Upper lobe of left lung (tissue), 4 donors: ENCODE measurements at regions not wholly inside any gene's neighbourhood (a gene's known extent, or its start where the extent isn't known, plus 50 kb on each side); places are given as distances from the start of the nearest gene placed in this dataset.

Source experiments
- EP300 ChIP-seq, 4 donors: sonication (generic); formaldehyde crosslinking; IDR thresholded peaks; one replicate each; pipeline ENCODE4 v1.5.1; 2017; ENCODE audit warnings: antibody characterized with exemption in 4 of 4, control low read depth in 2 of 4
- POLR2A ChIP-seq, 4 donors: fragments of 450-650 bp; IDR thresholded peaks; one replicate each; pipeline ENCODE4 v1.5.1; 2016 to 2017; ENCODE audit warnings: antibody characterized with exemption in 4 of 4, mild to moderate bottlenecking in 2 of 4
- POLR2AphosphoS5 ChIP-seq, 2 donors: sonication (generic); formaldehyde crosslinking; IDR thresholded peaks; one replicate each; pipeline ENCODE4 v1.5.1; 2017; ENCODE audit warnings: antibody characterized with exemption in 2 of 2
- TF ChIP-seq, protein P1 (sequence below), 6 experiments: fragments of 450-650 bp in 4 of 6; fragments of 200-600 bp in 2 of 6; sonication (generic) in 2 of 6; IDR thresholded peaks; one replicate each; pipeline ENCODE4 v1.5.1; 2016 to 2019; ENCODE audit warnings: antibody characterized with exemption in 6 of 6

DNA sequence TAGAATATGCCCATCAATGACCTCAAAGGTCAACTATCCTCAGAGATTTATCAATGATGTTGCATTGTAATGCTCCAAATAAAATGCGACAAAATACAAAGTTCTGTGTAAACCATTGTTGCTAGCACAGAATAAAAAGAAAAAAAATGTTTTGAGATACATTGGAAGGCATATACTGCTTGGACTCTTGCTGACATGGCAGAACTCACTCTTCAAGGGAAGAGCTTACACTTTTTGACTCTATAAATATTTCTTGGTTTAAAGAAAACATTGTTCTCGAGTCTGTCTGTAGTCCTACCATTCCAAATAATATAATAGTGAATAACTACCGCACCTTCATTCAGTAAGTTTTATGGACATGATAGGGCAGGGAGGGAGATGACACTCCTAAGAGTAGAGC, 178.7 kb upstream of the RSPO3 start:
- TF ChIP-seq, protein P1, sequence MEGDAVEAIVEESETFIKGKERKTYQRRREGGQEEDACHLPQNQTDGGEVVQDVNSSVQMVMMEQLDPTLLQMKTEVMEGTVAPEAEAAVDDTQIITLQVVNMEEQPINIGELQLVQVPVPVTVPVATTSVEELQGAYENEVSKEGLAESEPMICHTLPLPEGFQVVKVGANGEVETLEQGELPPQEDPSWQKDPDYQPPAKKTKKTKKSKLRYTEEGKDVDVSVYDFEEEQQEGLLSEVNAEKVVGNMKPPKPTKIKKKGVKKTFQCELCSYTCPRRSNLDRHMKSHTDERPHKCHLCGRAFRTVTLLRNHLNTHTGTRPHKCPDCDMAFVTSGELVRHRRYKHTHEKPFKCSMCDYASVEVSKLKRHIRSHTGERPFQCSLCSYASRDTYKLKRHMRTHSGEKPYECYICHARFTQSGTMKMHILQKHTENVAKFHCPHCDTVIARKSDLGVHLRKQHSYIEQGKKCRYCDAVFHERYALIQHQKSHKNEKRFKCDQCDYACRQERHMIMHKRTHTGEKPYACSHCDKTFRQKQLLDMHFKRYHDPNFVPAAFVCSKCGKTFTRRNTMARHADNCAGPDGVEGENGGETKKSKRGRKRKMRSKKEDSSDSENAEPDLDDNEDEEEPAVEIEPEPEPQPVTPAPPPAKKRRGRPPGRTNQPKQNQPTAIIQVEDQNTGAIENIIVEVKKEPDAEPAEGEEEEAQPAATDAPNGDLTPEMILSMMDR (IDR thresholded peaks at IDR 0.05): no peak
- TF ChIP-seq POLR2A (IDR thresholded peaks at IDR 0.05) (no peak), EP300 (IDR thresholded peaks at IDR 0.05) (no peak), POLR2AphosphoS5 (IDR thresholded peaks at IDR 0.05) (no peak)
